ENCODE measurements at regions not wholly inside any gene's neighbourhood (a gene's known extent, or its start where the extent isn't known, plus 50 kb on each side); places are given as distances from the start of the nearest gene placed in this dataset.

DNA sequence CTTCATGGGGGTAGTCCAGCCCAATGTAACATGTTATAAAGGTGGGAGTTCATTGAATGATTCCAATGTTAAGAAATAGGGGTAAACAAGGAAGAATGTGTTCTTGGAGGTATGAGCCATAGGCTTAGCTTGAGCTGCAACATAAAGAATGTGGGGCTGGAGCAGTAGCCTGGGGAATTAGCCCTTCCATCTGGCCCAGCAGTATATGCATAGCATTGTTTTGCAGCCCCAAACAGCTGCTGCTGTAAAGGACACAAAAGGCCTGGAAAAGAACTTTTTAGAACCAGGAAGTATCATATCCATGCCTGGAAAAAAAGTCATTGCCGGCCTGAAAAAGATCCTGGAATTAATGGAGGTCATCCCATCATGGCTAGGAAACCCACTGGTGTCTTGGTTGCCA lies 55.8 kb upstream of the SMARCA2 start:
- TF ChIP-seq, protein P1, sequence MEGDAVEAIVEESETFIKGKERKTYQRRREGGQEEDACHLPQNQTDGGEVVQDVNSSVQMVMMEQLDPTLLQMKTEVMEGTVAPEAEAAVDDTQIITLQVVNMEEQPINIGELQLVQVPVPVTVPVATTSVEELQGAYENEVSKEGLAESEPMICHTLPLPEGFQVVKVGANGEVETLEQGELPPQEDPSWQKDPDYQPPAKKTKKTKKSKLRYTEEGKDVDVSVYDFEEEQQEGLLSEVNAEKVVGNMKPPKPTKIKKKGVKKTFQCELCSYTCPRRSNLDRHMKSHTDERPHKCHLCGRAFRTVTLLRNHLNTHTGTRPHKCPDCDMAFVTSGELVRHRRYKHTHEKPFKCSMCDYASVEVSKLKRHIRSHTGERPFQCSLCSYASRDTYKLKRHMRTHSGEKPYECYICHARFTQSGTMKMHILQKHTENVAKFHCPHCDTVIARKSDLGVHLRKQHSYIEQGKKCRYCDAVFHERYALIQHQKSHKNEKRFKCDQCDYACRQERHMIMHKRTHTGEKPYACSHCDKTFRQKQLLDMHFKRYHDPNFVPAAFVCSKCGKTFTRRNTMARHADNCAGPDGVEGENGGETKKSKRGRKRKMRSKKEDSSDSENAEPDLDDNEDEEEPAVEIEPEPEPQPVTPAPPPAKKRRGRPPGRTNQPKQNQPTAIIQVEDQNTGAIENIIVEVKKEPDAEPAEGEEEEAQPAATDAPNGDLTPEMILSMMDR (IDR thresholded peaks at IDR 0.05) = no peak
- TF ChIP-seq POLR2A (IDR thresholded peaks at IDR 0.05) (no peak), POLR2AphosphoS5 (IDR thresholded peaks at IDR 0.05) (no peak)
- H3K27ac ChIP-seq = no peak overlapping the region
- intact Hi-C loops (cut with DNase I; ENCODE audit: low total_unique reads) = no loop called here
- no peaks in the 10 kb centered on the region for H3K4me1 ChIP-seq
- no peak overlapping the region for H3K4me3 ChIP-seq
- H3K36me3 ChIP-seq = no peaks in the 10 kb centered on the region
- no peaks in the 10 kb centered on the region for H3K27me3 ChIP-seq
- no peak for DNase-seq (ENCODE audit: low spot score in 2 of 2)
- no peaks in the 10 kb centered on the region for H3K9me3 ChIP-seq

DNA sequence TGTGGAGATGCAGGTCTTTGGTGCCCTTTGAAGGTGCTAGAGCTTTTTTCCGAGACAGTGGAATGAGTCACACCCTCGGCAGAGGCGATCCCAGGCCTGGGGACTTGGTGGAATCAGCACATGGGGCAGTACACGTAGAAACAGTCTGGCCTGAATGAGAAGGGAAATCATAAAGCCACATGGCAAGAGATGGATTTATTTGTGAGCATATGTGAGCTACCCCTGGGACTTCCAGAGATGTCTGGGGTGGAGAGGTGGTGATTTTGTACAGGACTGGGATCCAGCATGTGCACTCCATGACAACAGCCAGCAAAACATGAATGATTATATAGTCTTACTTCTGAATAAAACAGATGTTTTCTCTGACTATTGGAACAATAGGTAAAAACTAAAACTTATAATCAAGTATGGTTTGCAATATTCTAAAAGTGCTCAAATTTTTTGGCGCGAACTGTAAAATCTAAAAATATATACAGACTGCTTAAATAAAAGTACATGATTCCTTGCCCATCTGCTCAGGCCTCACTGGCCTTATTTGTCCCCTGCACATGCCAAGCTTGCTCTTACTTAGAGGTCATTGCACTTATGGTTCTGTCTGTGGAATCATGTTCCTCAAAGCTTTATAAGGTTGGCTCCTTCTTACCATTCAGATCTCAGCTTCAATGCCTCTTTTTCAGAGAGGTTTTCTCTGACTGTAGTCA lies 54.7 kb upstream of the SMARCA2 start:
- no peaks in the 10 kb centered on the region for H3K9me3 ChIP-seq
- no peak for DNase-seq (ENCODE audit: low spot score in 2 of 2)
- H3K27ac ChIP-seq = no peak overlapping the region
- intact Hi-C loops (cut with DNase I; ENCODE audit: low total_unique reads) = no loop called here
- H3K36me3 ChIP-seq = no peaks in the 10 kb centered on the region
- no peak overlapping the region for H3K4me3 ChIP-seq
- H3K4me1 ChIP-seq = no peaks in the 10 kb centered on the region
- no peaks in the 10 kb centered on the region for H3K27me3 ChIP-seq
- TF ChIP-seq POLR2A (IDR thresholded peaks at IDR 0.05) (no peak), POLR2AphosphoS5 (IDR thresholded peaks at IDR 0.05) (no peak)
- TF ChIP-seq, protein P1 (IDR thresholded peaks at IDR 0.05) = no peak

DNA sequence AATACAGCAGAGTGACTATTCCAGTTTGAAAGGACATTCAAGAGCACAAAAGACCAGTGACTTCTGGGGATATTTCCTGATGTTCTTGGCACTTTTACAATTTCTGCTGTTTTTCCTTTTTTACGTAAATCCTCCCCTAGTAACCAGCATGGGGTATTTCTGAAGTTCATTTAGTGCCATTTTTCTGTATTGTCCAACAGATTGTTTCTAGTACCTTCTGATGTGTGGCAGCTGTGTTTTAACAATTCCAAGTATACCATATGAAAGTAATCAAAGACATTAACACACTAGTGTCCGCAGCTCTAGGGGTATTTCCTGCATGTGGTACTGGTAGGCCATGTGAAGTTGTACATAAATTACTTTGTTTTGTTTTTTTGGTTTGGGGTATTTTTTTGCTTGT lies 53.0 kb upstream of the SMARCA2 start:
- H3K27me3 ChIP-seq = no peaks in the 10 kb centered on the region
- no peak for DNase-seq (ENCODE audit: low spot score in 2 of 2)
- H3K4me3 ChIP-seq = no peak overlapping the region
- TF ChIP-seq, protein P1 (IDR thresholded peaks at IDR 0.05) = no peak
- TF ChIP-seq POLR2A (IDR thresholded peaks at IDR 0.05) = no peak
- H3K4me1 ChIP-seq = no peaks in the 10 kb centered on the region
- intact Hi-C loops (cut with DNase I; ENCODE audit: low total_unique reads) = no loop called here
- H3K36me3 ChIP-seq = no peaks in the 10 kb centered on the region
- H3K9me3 ChIP-seq = no peaks in the 10 kb centered on the region
- no peak overlapping the region for H3K27ac ChIP-seq

DNA sequence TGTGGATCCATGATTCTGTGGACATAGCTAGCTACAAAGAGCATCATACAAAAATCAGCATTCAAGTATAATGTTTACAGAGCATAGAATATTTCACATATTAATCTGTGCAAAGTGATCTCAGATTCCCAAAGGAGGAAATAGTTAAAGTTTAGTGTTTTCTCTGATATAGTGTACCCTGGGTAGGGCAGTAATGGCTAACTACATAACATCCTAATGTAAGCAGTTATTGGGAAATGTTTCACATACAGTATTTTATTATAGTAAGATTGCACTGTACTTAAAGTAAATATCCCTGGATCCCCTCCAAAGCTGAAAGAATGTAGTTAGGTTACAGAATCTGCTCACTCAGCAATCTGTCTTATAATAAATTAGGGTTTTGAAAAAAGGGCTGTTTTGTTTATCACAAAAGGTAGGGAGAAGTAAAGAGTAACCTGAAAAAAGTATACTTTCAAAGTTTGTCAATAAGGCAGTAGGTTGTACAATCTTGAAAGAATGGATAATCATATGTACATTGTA lies 52.5 kb upstream of the SMARCA2 start:
- DNase-seq (ENCODE audit: low spot score in 2 of 2) = no peak
- intact Hi-C loops (cut with DNase I; ENCODE audit: low total_unique reads) = no loop called here
- no peaks in the 10 kb centered on the region for H3K27me3 ChIP-seq
- no peak overlapping the region for H3K4me3 ChIP-seq
- no peaks in the 10 kb centered on the region for H3K36me3 ChIP-seq
- TF ChIP-seq, protein P1 (IDR thresholded peaks at IDR 0.05) = no peak
- TF ChIP-seq POLR2A (IDR thresholded peaks at IDR 0.05) = no peak
- TF ChIP-seq POLR2AphosphoS5 (IDR thresholded peaks at IDR 0.05) = no peak
- H3K4me1 ChIP-seq = no peaks in the 10 kb centered on the region
- H3K9me3 ChIP-seq = no peaks in the 10 kb centered on the region
- H3K27ac ChIP-seq = no peak overlapping the region

DNA sequence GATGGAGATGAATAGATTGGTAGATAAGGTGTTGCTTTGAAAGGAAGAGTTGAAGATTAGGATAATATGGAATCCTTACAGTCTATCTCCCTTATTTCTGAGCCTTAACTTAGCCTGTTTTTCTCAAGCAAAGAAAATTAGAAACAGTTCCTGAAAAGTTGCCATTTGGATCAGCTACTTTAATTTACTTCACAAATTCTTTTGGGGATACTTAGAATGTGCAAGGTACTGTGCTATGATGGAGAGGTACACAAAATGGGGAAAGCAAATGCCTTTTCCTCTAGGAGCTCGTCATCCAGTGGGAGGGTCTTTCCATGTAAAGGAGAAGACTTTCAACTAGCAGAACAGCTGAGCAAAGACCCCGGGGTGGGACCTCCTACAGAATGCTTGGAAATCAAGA lies 51.1 kb upstream of the SMARCA2 start:
- no peaks in the 10 kb centered on the region for H3K4me1 ChIP-seq
- intact Hi-C loops (cut with DNase I; ENCODE audit: low total_unique reads) = no loop called here

More for the DNA sequence above, 51.1 kb upstream of the SMARCA2 start:
- no peak for DNase-seq (ENCODE audit: low spot score in 2 of 2)
- Histone ChIP-seq H3K27ac (no peak overlapping the region), H3K27me3 (no peaks in the 10 kb centered on the region), H3K9me3 (no peaks in the 10 kb centered on the region), H3K36me3 (no peaks in the 10 kb centered on the region), H3K4me3 (no peak overlapping the region)
- TF ChIP-seq, protein P1 (IDR thresholded peaks at IDR 0.05) = no peak
- TF ChIP-seq POLR2AphosphoS5 (IDR thresholded peaks at IDR 0.05) = no peak
- TF ChIP-seq POLR2A (IDR thresholded peaks at IDR 0.05) = no peak
